GM19238 (cell line): ENCODE measurements at regions not wholly inside any gene's neighbourhood (a gene's known extent, or its start where the extent isn't known, plus 50 kb on each side); places are given as distances from the start of the nearest gene placed in this dataset.

Experiments used
- DNase-seq: peaks from one replicate; pipeline ENCODE4 v3.0.0; 2011; ENCODE audit warnings: low spot score; ENCODE audit not compliant: insufficient read length

DNA sequence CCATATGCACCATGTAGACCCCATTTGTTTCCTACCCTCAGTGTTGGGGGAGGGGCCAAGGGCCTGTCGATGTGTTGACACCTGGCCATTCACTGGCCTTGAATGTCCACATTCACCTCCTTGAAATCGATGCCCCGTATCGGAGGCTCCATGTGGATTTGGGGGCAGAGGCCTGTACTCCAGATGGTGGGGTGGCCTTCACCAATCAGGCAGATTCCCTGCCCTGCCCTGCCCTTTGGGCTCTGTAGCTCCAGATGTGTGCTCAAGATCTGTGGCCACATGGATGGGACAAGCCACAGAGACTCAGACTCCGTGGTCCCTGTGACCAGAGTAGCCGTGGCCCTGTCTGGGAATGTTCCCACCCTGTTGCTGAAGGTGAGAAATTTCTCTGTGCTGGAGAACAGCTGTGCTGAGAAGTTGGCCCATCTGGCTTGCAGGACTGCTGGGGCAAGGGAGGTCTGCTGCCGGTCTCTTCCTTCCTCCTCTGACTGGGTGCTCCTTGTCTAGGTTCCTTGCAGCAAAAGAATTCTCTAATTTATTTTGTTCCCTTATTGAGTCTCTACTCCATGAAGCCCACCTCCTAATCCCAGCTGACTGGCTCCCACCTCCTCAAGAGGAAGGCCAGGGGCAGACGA, 221.3 kb downstream of the SEC14L1 start:
- DNase-seq: no peak

DNA sequence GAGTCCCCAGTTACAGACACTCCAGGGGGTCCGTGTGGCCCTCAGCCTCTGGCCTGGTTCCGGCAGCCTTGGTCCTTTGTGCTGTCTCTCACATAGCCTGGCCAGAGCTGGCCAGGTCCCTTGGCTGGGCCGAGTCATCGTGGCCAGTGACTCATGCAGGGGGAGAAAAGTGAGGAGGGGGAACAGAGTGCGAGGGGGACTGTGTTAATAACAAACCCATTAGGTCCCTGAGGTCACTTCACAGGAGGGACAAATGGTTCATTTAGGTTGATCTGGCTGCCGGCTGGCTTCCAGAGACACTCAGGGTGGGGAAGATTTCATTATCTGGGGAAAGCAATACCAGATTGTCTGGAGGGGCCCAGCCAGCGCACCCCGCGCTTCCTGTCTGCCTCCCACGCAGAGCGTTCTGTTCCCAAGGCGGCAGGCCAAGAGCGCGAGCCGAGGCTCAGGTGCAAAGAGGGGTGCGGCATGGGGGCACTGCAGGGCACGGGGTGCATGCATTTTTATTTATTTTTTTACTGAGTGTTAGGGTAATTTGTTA, 223.1 kb downstream of the SEC14L1 start:
- DNase-seq: no peak

DNA sequence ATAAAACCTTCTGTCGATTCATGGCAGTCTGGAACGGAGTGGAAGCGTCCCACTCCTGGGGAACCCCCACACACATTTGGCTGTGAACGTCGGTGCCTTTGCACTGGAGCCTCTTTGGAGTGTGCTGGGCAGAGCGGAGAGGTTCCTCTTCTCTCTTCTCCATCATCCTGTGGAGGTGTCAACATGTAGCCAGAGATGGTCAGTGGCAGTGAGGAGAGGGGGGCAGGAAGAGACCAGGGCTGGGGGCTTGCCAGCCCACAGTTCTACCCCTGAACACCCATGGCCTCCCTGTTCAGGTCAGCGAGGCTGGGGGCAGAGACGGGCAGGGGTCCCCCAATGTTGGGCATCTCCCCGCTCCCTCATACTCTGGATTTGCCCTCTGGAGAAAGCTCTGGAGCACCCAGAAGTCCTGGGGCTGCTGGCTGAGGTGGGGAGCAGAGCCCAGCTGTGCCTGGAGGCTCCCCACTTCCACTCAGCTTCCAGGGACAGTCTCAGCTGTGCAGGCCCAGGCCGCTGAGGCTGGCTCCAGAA, 223.7 kb downstream of the SEC14L1 start:
- no peak for DNase-seq

DNA sequence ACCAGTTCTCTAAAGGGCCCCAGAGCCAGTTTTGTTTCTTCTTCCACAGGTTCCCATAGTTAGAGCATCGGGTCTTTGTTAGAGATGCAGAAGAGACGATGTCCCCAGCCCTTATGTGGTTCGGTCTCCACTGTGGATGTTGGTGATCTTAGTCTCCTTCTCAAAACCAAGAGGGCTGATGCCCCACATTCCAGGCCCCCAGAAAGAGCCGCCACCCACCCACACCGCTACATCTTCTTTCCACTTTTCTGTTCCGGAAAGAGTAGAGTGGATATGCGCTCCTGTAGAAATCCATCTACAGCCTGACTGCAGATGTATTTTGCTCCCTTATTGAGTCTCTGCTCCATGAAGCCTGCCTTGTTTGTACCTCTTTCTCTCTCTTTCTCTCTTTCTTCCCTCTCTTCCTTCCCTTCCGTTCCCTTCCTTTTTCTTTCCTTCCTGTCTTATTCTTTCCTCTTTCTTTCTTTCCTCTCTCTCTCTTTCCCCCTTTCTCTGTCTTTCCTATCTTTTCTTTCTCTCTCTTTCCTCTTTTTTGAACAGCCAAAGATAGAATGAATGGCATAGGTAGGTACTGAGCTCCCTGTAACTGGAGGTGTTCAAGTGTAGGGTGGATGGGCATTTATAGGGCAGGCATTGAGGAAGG, 224.3 kb downstream of the SEC14L1 start:
- DNase-seq: no peak

DNA sequence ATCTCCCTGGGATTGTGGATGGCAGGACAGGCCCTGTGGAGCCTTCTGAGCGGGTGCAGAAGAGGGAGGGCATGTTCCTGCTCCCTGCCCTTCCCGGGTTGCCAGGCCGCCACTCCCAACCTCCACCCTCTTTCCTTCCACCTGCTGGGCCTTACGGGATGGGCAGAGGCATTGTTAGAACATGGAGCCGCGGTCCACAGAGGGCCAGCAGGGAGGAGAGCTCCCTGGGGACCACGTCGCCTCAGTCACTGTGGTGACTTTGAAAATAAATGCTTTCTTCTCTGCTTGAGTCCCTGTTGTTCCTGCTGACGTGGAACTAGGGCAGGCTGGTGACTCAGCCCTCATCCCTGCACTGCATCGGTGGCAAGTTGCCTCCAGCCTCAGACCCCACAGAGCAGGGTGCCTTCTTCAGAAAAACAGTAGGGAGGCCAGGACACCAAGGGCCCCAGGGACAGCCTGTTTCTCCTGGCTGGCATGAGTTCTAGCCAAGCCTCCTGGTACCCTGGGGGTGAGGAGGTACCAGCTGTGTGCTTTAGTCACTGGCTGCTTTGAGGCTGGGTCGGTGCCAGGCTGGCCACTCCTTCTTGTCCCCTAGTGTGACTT, 224.9 kb downstream of the SEC14L1 start:
- DNase-seq: no peak

DNA sequence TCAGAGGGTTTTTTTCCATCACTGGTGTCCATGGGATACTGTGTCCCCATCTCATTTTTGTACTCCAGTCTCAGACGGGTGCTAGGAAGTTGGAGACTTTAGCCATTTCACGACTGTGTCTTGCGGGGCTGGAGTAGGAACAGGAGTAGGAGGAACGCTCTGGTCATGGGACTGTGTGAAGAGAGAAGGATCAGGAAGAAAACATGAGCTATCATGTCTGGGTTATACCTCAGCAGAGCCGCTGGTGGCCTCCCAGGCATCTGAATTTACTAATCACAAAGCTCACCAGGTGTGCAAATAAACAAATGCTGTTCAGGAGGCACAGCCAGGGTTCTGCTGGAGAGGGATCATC, 225.4 kb downstream of the SEC14L1 start:
- DNase-seq: no peak

GRCh38 chr17:77366558-77367245, 225.9 kb downstream of the SEC14L1 start:
- no peak for DNase-seq

GRCh38 chr17:77369544-77369971, 228.8 kb downstream of the SEC14L1 start:
- DNase-seq: no peak

DNA sequence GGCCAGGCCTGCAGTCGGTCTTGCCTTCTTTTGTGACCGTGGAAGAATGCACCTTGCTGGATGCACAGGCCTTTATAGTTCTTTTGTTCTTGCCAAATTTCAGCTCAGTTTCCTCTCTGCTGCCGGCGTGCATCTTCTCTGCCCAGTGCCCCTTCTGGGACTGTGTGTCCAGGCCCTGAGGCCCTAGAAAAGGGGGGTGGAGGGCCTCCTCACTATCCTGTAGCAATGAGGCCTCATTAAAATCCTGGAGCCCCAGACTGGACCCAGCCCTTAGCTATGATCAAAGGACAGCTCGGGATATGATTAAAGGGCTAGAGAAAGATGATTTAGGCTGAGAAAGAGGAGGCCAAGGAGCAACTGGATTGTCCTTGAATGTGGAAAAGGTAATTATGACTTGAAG, 229.8 kb downstream of the SEC14L1 start:
- no peak for DNase-seq

GRCh38 chr17:77371117-77371887, 230.5 kb downstream of the SEC14L1 start:
- DNase-seq: no peak

DNA sequence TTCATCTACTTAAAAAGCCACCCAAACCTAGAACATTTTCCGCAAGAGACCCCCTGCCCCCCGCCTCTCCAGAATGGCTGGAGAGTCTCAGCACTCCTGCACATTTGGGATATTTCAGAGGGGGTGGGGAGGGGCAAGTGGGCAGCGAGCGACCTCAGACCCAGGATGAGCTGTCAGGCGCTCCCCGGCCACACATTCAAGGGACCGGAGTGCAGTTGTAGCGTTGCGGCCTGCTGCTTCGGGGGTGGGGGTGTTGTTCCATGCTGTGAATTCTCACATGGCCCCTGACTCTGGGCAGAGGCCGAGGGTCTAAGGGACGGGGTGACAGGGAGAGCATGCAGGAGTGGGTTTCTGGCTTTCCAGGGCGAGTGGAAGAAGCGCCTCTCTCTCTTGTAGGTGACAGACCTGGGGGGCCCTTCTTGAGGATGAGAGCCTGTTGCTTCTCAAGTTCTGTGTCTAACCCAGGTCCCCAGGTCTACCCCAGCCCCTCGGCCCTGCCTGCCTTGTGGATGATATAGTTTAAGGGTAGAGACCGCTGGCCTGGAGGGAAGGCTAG, 231.2 kb downstream of the SEC14L1 start:
- DNase-seq: no peak

DNA sequence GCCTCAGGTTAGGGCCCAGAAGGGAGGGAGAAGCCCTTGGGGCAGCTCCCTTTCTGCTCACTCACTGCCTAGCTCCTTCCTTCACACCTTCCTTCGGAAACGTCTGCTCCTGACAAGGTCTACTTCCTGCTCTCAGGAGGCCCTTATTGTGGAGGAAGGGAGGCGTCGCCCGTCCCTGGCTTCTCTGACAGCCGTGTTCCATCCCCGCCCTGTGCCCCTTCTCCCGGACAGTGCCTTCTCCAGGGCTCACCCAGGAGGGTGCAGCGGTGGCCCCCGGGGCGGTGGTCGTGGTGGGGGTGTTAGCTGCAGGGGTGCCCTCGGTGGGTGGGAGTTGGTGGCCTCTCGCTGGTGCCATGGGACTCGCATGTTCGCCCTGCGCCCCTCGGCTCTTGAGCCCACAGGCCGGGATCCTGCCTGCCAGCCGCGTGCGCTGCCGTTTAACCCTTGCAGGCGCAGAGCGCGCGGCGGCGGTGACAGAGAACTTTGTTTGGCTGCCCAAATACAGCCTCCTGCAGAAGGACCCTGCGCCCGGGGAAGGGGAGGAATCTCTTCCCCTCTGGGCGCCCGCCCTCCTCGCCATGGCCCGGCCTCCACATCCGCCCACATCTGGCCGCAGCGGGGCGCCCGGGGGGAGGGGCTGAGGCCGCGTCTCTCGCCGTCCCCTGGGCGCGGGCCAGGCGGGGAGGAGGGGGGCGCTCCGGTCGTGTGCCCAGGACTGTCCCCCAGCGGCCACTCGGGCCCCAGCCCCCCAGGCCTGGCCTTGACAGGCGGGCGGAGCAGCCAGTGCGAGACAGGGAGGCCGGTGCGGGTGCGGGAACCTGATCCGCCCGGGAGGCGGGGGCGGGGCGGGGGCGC, 231.9 kb downstream of the SEC14L1 start:
- peak; percentile 87 for DNase-seq

DNA sequence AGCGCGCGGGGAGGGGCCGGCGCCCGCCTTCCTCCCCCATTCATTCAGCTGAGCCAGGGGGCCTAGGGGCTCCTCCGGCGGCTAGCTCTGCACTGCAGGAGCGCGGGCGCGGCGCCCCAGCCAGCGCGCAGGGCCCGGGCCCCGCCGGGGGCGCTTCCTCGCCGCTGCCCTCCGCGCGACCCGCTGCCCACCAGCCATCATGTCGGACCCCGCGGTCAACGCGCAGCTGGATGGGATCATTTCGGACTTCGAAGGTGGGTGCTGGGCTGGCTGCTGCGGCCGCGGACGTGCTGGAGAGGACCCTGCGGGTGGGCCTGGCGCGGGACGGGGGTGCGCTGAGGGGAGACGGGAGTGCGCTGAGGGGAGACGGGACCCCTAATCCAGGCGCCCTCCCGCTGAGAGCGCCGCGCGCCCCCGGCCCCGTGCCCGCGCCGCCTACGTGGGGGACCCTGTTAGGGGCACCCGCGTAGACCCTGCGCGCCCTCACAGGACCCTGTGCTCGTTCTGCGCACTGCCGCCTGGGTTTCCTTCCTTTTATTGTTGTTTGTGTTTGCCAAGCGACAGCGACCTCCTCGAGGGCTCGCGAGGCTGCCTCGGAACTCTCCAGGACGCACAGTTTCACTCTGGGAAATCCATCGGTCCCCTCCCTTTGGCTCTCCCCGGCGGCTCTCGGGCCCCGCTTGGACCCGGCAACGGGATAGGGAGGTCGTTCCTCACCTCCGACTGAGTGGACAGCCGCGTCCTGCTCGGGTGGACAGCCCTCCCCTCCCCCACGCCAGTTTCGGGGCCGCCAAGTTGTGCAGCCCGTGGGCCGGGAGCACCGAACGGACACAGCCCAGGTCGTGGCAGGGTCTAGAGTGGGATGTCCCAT, 232.8 kb downstream of the SEC14L1 start:
- no peak for DNase-seq

GRCh38 chr17:77374170-77374936, 233.6 kb downstream of the SEC14L1 start:
- peak; percentile 92 for DNase-seq

- DNase-seq: no peak
Measured at GRCh38 chr17:77375108-77375916, 234.5 kb downstream of the SEC14L1 start.

DNA sequence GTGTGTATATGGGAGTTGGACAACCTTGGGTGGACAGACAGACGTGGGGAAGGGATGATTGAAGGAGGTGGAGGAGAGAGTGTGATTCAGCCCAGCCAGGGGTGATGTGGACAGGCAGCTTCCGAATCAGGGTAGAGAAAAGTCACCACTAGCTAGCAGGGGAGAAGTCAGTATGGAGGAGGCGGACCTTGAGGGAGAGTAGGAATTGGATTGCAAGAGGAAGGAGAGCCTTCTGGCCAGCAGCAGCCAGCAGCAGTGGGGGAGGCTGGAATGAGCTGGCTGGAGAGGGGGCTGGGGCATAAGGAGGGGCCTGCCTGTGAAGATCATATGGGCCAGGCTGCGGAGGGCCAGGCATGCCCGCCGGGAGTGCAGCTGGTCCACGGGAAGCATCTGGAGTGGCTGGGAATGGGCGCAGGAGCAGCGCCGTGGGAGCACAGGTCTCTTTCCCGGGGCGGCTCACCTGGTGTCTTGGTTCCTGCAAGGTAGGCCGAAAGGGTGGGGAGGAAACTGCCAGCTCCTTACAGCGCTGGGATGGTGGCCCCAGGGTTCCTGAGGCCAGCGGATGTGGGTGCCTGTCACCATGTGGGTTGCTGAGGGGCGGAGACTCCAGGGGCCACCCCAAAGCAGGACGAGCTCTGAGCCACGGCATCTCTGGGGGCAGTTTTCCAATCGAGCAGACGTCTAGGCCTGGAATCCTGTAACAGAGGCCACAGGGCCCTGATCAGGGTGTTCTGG, 235.3 kb downstream of the SEC14L1 start:
- no peak for DNase-seq
